ENCODE measurements at regions not wholly inside any gene's neighbourhood (a gene's known extent, or its start where the extent isn't known, plus 50 kb on each side); places are given as distances from the start of the nearest gene placed in this dataset.

- TF ChIP-seq ESRRG (CRISPR knock-in tag; IDR thresholded peaks at IDR 0.05) (no peak), GLIS3 (CRISPR knock-in tag; IDR thresholded peaks at IDR 0.05) (no peak), CREB5 (CRISPR knock-in tag; IDR thresholded peaks at IDR 0.05; ENCODE audit: low read depth) (no peak), PPARA (CRISPR knock-in tag; IDR thresholded peaks at IDR 0.05; ENCODE audit: borderline replicate concordance) (no peak), ZFP3 (CRISPR knock-in tag; IDR thresholded peaks at IDR 0.05) (no peak), SNAI2 (CRISPR knock-in tag; IDR thresholded peaks at IDR 0.05) (no peak)
Measured at GRCh38 chr9:109868722-109869121, 88.7 kb downstream of the PALM2AKAP2 start.
